Kidney glomerular epithelial cell (primary cell): ENCODE measurements at regions not wholly inside any gene's neighbourhood (a gene's known extent, or its start where the extent isn't known, plus 50 kb on each side); places are given as distances from the start of the nearest gene placed in this dataset.

Experiments used
- DNase-seq: peaks from one replicate; lab custom pipeline; 2025; lab: John Stamatoyannopoulos, UW

GRCh38 chr20:20824924-20825584 is 112.6 kb upstream of the RALGAPA2 start:
- DNase-seq = peak; percentile 38

GRCh38 chr20:20823476-20823881 is 111.0 kb upstream of the RALGAPA2 start:
- no peak for DNase-seq

- DNase-seq = no peak
Observed at GRCh38 chr20:20821484-20822260, 109.2 kb upstream of the RALGAPA2 start.

GRCh38 chr20:20820785-20821483 is 108.5 kb upstream of the RALGAPA2 start:
- no peak for DNase-seq

GRCh38 chr20:20820104-20820503 is 107.7 kb upstream of the RALGAPA2 start:
- DNase-seq = no peak

GRCh38 chr20:20816969-20817755 is 104.7 kb upstream of the RALGAPA2 start:
- no peak for DNase-seq

- no peak for DNase-seq
Observed at GRCh38 chr20:20815711-20816455, 103.4 kb upstream of the RALGAPA2 start.

GRCh38 chr20:20814685-20815084 is 102.2 kb upstream of the RALGAPA2 start:
- DNase-seq = no peak

- DNase-seq = no peak
Observed at GRCh38 chr20:20812136-20812535, 99.7 kb upstream of the RALGAPA2 start.

GRCh38 chr20:20808016-20808415 is 95.6 kb upstream of the RALGAPA2 start:
- DNase-seq = no peak

GRCh38 chr20:20806121-20807095 is 94.0 kb upstream of the RALGAPA2 start:
- no peak for DNase-seq

- DNase-seq = no peak
Observed at GRCh38 chr20:20803011-20803410, 90.6 kb upstream of the RALGAPA2 start.

- DNase-seq = no peak
Observed at GRCh38 chr20:20802328-20802727, 89.9 kb upstream of the RALGAPA2 start.

GRCh38 chr20:20799716-20800312 is 87.4 kb upstream of the RALGAPA2 start:
- DNase-seq = no peak

GRCh38 chr20:20797521-20798310 is 85.3 kb upstream of the RALGAPA2 start:
- DNase-seq = no peak

- DNase-seq = no peak
Observed at GRCh38 chr20:20796766-20797440, 84.5 kb upstream of the RALGAPA2 start.

GRCh38 chr20:20795721-20796120 is 83.3 kb upstream of the RALGAPA2 start:
- no peak for DNase-seq

- no peak for DNase-seq
Observed at GRCh38 chr20:20795119-20795518, 82.7 kb upstream of the RALGAPA2 start.
